ENCODE measurements at regions not wholly inside any gene's neighbourhood (a gene's known extent, or its start where the extent isn't known, plus 50 kb on each side); places are given as distances from the start of the nearest gene placed in this dataset.

- TF ChIP-seq EZH2 (IDR thresholded peaks at IDR 0.05; ENCODE audit: borderline replicate concordance, low read depth, low read length, poor library complexity, severe bottlenecking) (no peak), CTCF (conservative IDR thresholded peaks at IDR 0.05; ENCODE audit: low read depth, low read length) (no peak)
These were observed 102.3 kb upstream of the ZNF521 start for GRCh38 chr18:25454270-25454659.

Data from A673 (cell line).